NT2/D1 (cell line): ENCODE measurements at regions not wholly inside any gene's neighbourhood (a gene's known extent, or its start where the extent isn't known, plus 50 kb on each side); places are given as distances from the start of the nearest gene placed in this dataset.

Source experiments
- SUZ12 ChIP-seq: IDR thresholded peaks from 2 replicates; pipeline ENCODE4 v1.6.1; 2011; ENCODE audit not compliant: insufficient read length, insufficient read depth; ENCODE audit errors: extremely low read depth
- YY1 ChIP-seq: IDR thresholded peaks from 2 replicates; pipeline ENCODE4 v1.6.1; 2011; ENCODE audit not compliant: insufficient read length, insufficient read depth

- TF ChIP-seq YY1 (no peak), SUZ12 (no peak)
Observed at GRCh38 chr3:5994651-5995050, 807.1 kb downstream of the EDEM1 start.
